ENCODE measurements at regions not wholly inside any gene's neighbourhood (a gene's known extent, or its start where the extent isn't known, plus 50 kb on each side); places are given as distances from the start of the nearest gene placed in this dataset.

- no peak for TF ChIP-seq CTCF (IDR thresholded peaks at IDR 0.05)
- no peak for TF ChIP-seq POLR2A (IDR thresholded peaks at IDR 0.05)
Measured at GRCh38 chr15:98560338-98560737, 88.0 kb upstream of the IGF1R start.
